ENCODE measurements at regions not wholly inside any gene's neighbourhood (a gene's known extent, or its start where the extent isn't known, plus 50 kb on each side); places are given as distances from the start of the nearest gene placed in this dataset.
A peak's percentile ranks its signal among the peaks of the same experiment; 100 is the strongest.

- no peak overlapping the region for H2BK15ac ChIP-seq (ENCODE audit: low read length)
- no peak overlapping the region for H3K27ac ChIP-seq (ENCODE audit: low read depth, low read length)
- H4K20me1 ChIP-seq (replicated peaks in 1 of 2; ENCODE audit: control insufficient read depth in 1 of 2, insufficient read depth in 2 of 2, low read length in 2 of 2) = no peaks in the 10 kb centered on the region
- no peak overlapping the region for H2BK120ac ChIP-seq (replicated peaks; ENCODE audit: low read depth, low read length)
- H4K8ac ChIP-seq (ENCODE audit: extremely low read depth, insufficient read depth, low read length) = no peak overlapping the region
- no peaks in the 10 kb centered on the region for H3K23me2 ChIP-seq (ENCODE audit: low read depth, low read length)
- no peak overlapping the region for H2BK12ac ChIP-seq (ENCODE audit: low read depth, low read length)
- H3K14ac ChIP-seq (ENCODE audit: insufficient read length) = no peak overlapping the region
- no peak overlapping the region for H3K4ac ChIP-seq (replicated peaks; ENCODE audit: insufficient read length, low read depth, low read length)
- H2AK5ac ChIP-seq (ENCODE audit: low read depth, low read length) = no peak overlapping the region
- H3K9ac ChIP-seq (replicated peaks in 1 of 4; ENCODE audit: extremely low read depth in 1 of 4, low read depth in 3 of 4, low read length in 3 of 4) = no peak overlapping the region
- no peak overlapping the region for H3K18ac ChIP-seq (ENCODE audit: extremely low read depth, low read length)
- H3K27me3 ChIP-seq (replicated peaks in 1 of 4; ENCODE audit: control insufficient read depth in 3 of 4, extremely low read depth in 1 of 4, insufficient read depth in 3 of 4, low read length in 3 of 4) = no peaks in the 10 kb centered on the region
- H4K91ac ChIP-seq (replicated peaks; ENCODE audit: insufficient read length, low read length) = no peak overlapping the region
- no peak overlapping the region for H4K5ac ChIP-seq (ENCODE audit: insufficient read length, low read depth, low read length)
- no peaks in the 10 kb centered on the region for H3K36me3 ChIP-seq (ENCODE audit: control insufficient read depth in 2 of 4, insufficient read depth in 4 of 4, low read length in 3 of 4)
- no peaks in the 10 kb centered on the region for H3K79me1 ChIP-seq (ENCODE audit: low read depth, low read length)
- H3K4me3 ChIP-seq (ENCODE audit: extremely low read depth in 1 of 4, insufficient read depth in 2 of 4, low read depth in 3 of 4, low read length in 4 of 4) = no peak overlapping the region
- DNase-seq (ENCODE audit: low read depth in 1 of 2, low spot score in 2 of 2) = no peak
- no peak overlapping the region for H2BK5ac ChIP-seq (ENCODE audit: low read depth, low read length)
- no peaks in the 10 kb centered on the region for H3K79me2 ChIP-seq (ENCODE audit: control insufficient read depth in 1 of 2, insufficient read depth in 2 of 2, low read length in 2 of 2)
- no peak overlapping the region for H3K4me2 ChIP-seq (ENCODE audit: insufficient read depth in 1 of 2, low read depth in 2 of 2, low read length in 2 of 2)
- no peaks in the 10 kb centered on the region for H3K9me3 ChIP-seq (ENCODE audit: insufficient read depth in 2 of 2, low read depth in 1 of 2, low read length in 1 of 2)
- FAIRE-seq = no peak
- 83% methylated on average over 4 of the region's 4 CpGs; no CpG with 5 or more reads in 1 of the 2 experiments for WGBS, 2 experiments (ENCODE audit: extremely low coverage in 1 of 2, insufficient coverage in 1 of 2, insufficient read length in 1 of 2, insufficient replicate concordance in 2 of 2, low coverage in 1 of 2, low lambda C conversion rate in 2 of 2, missing lambda C conversion rate in 1 of 2)
- CTCF ChIA-PET (ENCODE audit: partially characterized antibody) = interaction anchor here (1.0 kb wide), 1 partner anchor 14 kb away, joined by 3 read pairs; no protein-coding TSS in a partner anchor
- H3K23ac ChIP-seq (ENCODE audit: insufficient read length) = no peak overlapping the region
- no peak overlapping the region for H3K56ac ChIP-seq (replicated peaks; ENCODE audit: insufficient read length, low read depth, low read length)
- H2BK20ac ChIP-seq (ENCODE audit: low read length) = no peak overlapping the region
- H2AFZ ChIP-seq (ENCODE audit: low read length) = peak overlapping the region; percentile 71; the same call in 1 of the 2 replicates
- POLR2A ChIA-PET (ENCODE audit: partially characterized antibody) = no interaction called here
- H3K4me1 ChIP-seq (replicated peaks in 1 of 4; ENCODE audit: control insufficient read depth in 3 of 4, insufficient read depth in 4 of 4, low read length in 3 of 4) = no peaks in the 10 kb centered on the region
- TF ChIP-seq EP300 (IDR thresholded peaks at IDR 0.05; ENCODE audit: borderline replicate concordance in 1 of 2, low read depth in 2 of 2, low read length in 2 of 2) = no peak
- no peak for TF ChIP-seq ZNF274 (IDR thresholded peaks at IDR 0.05; ENCODE audit: borderline replicate concordance, extremely low read depth, low read length)
- TF ChIP-seq TAF7 (optimal IDR thresholded peaks at IDR 0.05; ENCODE audit: borderline replicate concordance, low read depth, low read length) = no peak
- TF ChIP-seq KDM5A (IDR thresholded peaks at IDR 0.05; ENCODE audit: low read length) = no peak
- TF ChIP-seq SAP30 (IDR thresholded peaks at IDR 0.05; ENCODE audit: insufficient read depth, insufficient replicate concordance, low read length) = no peak
- no peak for TF ChIP-seq ASH2L (IDR thresholded peaks at IDR 0.05; ENCODE audit: low read length)
- TF ChIP-seq BCL11A (IDR thresholded peaks at IDR 0.05; ENCODE audit: low read depth in 2 of 2, low read length in 2 of 2) = no peak
- no peak for TF ChIP-seq ATF3 (IDR thresholded peaks at IDR 0.05; ENCODE audit: insufficient read depth, low read depth, low read length)
- TF ChIP-seq CTBP2 (IDR thresholded peaks at IDR 0.05; ENCODE audit: borderline replicate concordance, insufficient read depth, insufficient read length, low read length) = no peak
- TF ChIP-seq MAX (IDR thresholded peaks at IDR 0.05) = no peak
Observed at GRCh38 chr6:137623293-137623692, 129.1 kb upstream of the OLIG3 start.

Measured in H1 (cell line).